Stimulated activated CD4-positive, alpha-beta T cell treated with anti-CD3 and anti-CD28 coated beads, Interleukin-4, amount 100 ng/mL, for 24 hours (primary cell): ENCODE measurements at regions not wholly inside any gene's neighbourhood (a gene's known extent, or its start where the extent isn't known, plus 50 kb on each side); places are given as distances from the start of the nearest gene placed in this dataset.
A peak's percentile ranks its signal among the peaks of the same experiment; 100 is the strongest.

Experiments used
- DNase-seq: peaks from one replicate; pipeline ENCODE4 v3.0.0-alpha.2; 2020

- DNase-seq = no peak
These were observed 52.0 kb downstream of the MAGEF1 start for GRCh38 chr3:184659797-184660301.

- no peak for DNase-seq
These were observed 53.5 kb downstream of the MAGEF1 start for GRCh38 chr3:184658223-184658928.

- DNase-seq = peak; percentile 33
These were observed 54.8 kb downstream of the MAGEF1 start for GRCh38 chr3:184656829-184657681.

GRCh38 chr3:184656458-184656828, 55.4 kb downstream of the MAGEF1 start:
- no peak for DNase-seq

- DNase-seq = no peak
These were observed 56.3 kb downstream of the MAGEF1 start for GRCh38 chr3:184655597-184655996.

GRCh38 chr3:184654375-184654774, 57.5 kb downstream of the MAGEF1 start:
- no peak for DNase-seq

GRCh38 chr3:184652465-184652864, 59.4 kb downstream of the MAGEF1 start:
- no peak for DNase-seq

GRCh38 chr3:184651904-184652303, 60.0 kb downstream of the MAGEF1 start:
- no peak for DNase-seq

- no peak for DNase-seq
These were observed 63.2 kb downstream of the MAGEF1 start for GRCh38 chr3:184648636-184649035.

GRCh38 chr3:184647405-184647936, 64.4 kb downstream of the MAGEF1 start:
- no peak for DNase-seq

GRCh38 chr3:184645336-184645735, 66.5 kb downstream of the MAGEF1 start:
- DNase-seq = no peak

- no peak for DNase-seq
These were observed 68.4 kb downstream of the MAGEF1 start for GRCh38 chr3:184643442-184643841.

GRCh38 chr3:184642631-184643285, 69.1 kb downstream of the MAGEF1 start:
- no peak for DNase-seq

- DNase-seq = no peak
These were observed 70.4 kb downstream of the MAGEF1 start for GRCh38 chr3:184641430-184641829.

GRCh38 chr3:184639351-184639750, 72.5 kb downstream of the MAGEF1 start:
- no peak for DNase-seq

GRCh38 chr3:184637705-184638104, 74.2 kb downstream of the MAGEF1 start:
- DNase-seq = no peak

GRCh38 chr3:184636741-184637316, 75.0 kb downstream of the MAGEF1 start:
- DNase-seq = peak; percentile 56

- DNase-seq = no peak
These were observed 74.2 kb downstream of the EPHB3 start for GRCh38 chr3:184635774-184636173.

- DNase-seq = no peak
These were observed 73.5 kb downstream of the EPHB3 start for GRCh38 chr3:184635126-184635525.

- no peak for DNase-seq
These were observed 71.6 kb downstream of the EPHB3 start for GRCh38 chr3:184633237-184633579.

- DNase-seq = no peak
These were observed 71.1 kb downstream of the EPHB3 start for GRCh38 chr3:184632551-184633236.
